Muscle layer of duodenum (tissue), 2 donors: ENCODE measurements at regions not wholly inside any gene's neighbourhood (a gene's known extent, or its start where the extent isn't known, plus 50 kb on each side); places are given as distances from the start of the nearest gene placed in this dataset.

ENCODE experiments used
- H3K27ac ChIP-seq: one replicate; pipeline ENCODE4 v1.7.0; 2013; ENCODE audit warnings: mild to moderate bottlenecking, low read length
- H3K27me3 ChIP-seq: one replicate; pipeline ENCODE4 v1.7.0; 2013; ENCODE audit warnings: low read depth, mild to moderate bottlenecking, control low read depth, low read length
- H3K36me3 ChIP-seq, 2 donors: one replicate each; pipeline ENCODE4 v1.7.0; 2013; ENCODE audit warnings: low read length in 2 of 2, control low read depth in 1 of 2, mild to moderate bottlenecking in 1 of 2; ENCODE audit not compliant: insufficient read depth in 2 of 2, control insufficient read depth in 1 of 2
- H3K4me1 ChIP-seq, 2 donors: one replicate each; pipeline ENCODE4 v1.7.0; 2013; ENCODE audit warnings: low read length in 2 of 2, mild to moderate bottlenecking in 2 of 2, control low read depth in 1 of 2, moderate library complexity in 1 of 2; ENCODE audit not compliant: insufficient read depth in 2 of 2, control insufficient read depth in 1 of 2
- H3K4me3 ChIP-seq, 2 donors: one replicate each; pipeline ENCODE4 v1.7.0; 2013; ENCODE audit warnings: low read length in 2 of 2, low read depth in 1 of 2, mild to moderate bottlenecking in 1 of 2
- H3K9me3 ChIP-seq, 2 donors: one replicate each; pipeline ENCODE4 v1.7.0; 2013; ENCODE audit warnings: low read length in 2 of 2, control low read depth in 1 of 2, mild to moderate bottlenecking in 1 of 2; ENCODE audit not compliant: control insufficient read depth in 1 of 2
- donor health status: healthy.

DNA sequence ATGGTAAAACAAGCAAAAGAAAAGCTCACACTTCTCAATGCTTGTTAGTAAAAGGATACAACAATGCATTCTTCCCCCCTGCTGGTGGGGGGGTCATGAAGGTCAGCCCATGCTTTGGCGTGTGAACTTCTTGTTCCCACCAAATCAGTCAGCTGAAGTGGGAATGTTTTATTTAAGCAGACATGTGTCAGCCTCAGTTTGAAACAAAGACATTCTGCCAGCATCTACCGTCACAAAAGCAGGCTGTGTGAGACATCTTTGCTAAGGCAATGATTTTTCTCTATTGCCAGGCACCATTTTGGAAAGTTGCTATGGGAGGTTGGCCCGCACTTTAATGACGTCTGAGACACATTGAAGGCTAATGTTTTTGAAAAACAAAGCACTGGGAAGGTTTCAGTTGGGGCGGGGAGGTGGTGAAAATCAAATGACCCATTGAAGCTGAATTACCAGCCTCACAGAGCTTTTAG, 206.6 kb downstream of the TLE3 start:
- no peaks in the 10 kb centered on the region for H3K9me3 ChIP-seq
- no peak overlapping the region for H3K4me3 ChIP-seq
- H3K27me3 ChIP-seq = no peaks in the 10 kb centered on the region
- H3K4me1 ChIP-seq = no peaks in the 10 kb centered on the region
- no peaks in the 10 kb centered on the region for H3K36me3 ChIP-seq
- no peak overlapping the region for H3K27ac ChIP-seq

- Histone ChIP-seq H3K27me3 (no peaks in the 10 kb centered on the region), H3K4me1 (no peaks in the 10 kb centered on the region), H3K4me3 (no peak overlapping the region), H3K36me3 (no peaks in the 10 kb centered on the region), H3K9me3 (no peaks in the 10 kb centered on the region), H3K27ac (no peak overlapping the region)
These were observed 206.1 kb downstream of the TLE3 start for GRCh38 chr15:69891606-69892005.

DNA sequence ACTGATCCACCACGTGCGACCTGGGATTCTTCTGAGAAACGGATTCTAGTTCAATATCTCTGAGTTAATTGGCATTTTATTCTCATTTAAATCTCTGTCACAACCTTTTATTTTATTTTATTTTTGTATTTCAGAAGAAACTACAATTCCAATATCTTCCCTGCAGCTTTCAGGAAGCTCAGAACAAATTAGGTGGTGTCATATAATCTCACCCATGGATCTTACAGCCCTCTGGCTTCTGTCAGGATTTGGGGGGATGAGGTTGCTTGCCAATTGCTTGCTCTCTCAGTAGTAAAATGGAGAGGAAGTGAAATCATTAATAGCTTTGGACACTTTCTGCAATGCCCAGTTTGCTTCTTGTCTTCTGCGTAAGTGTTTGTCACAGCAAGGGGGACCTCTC, 205.4 kb downstream of the TLE3 start:
- Histone ChIP-seq H3K4me1 (no peaks in the 10 kb centered on the region), H3K9me3 (no peaks in the 10 kb centered on the region), H3K4me3 (no peak overlapping the region), H3K27me3 (no peaks in the 10 kb centered on the region), H3K36me3 (no peaks in the 10 kb centered on the region), H3K27ac (no peak overlapping the region)

DNA sequence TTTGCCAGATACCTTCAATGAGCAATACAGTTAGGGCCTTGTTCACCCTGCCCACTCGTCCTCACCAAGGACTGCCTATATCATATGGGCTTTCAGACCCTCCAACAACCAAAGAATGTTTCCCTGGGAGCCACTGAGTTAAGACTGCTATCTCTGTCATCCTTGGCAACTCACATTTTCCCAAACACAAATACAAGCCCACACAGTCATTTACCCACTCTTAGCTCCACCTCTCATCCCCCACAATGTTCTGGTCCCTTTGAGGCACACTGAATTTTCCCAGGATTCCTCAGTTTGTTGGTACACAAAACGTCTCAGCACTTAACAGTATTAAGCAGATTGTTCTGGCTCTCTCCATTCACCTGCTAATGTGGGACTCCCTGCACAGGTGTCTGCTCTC, 204.6 kb downstream of the TLE3 start:
- H3K4me1 ChIP-seq = no peaks in the 10 kb centered on the region
- no peaks in the 10 kb centered on the region for H3K27me3 ChIP-seq
- H3K9me3 ChIP-seq = no peaks in the 10 kb centered on the region
- H3K36me3 ChIP-seq = no peaks in the 10 kb centered on the region
- no peak overlapping the region for H3K27ac ChIP-seq
- H3K4me3 ChIP-seq = no peak overlapping the region

- Histone ChIP-seq H3K27ac (no peak overlapping the region), H3K9me3 (no peaks in the 10 kb centered on the region)
These were observed 203.9 kb downstream of the TLE3 start for GRCh38 chr15:69893863-69894262.

GRCh38 chr15:69895202-69895601, 202.5 kb downstream of the TLE3 start:
- Histone ChIP-seq H3K27ac (no peak overlapping the region), H3K4me3 (no peak overlapping the region), H3K36me3 (no peaks in the 10 kb centered on the region), H3K9me3 (no peaks in the 10 kb centered on the region), H3K27me3 (no peaks in the 10 kb centered on the region), H3K4me1 (no peaks in the 10 kb centered on the region)

More at GRCh38 chr15:69893863-69894262, 203.9 kb downstream of the TLE3 start:
- no peaks in the 10 kb centered on the region for H3K27me3 ChIP-seq
- no peaks in the 10 kb centered on the region for H3K4me1 ChIP-seq
- no peak overlapping the region for H3K4me3 ChIP-seq
- no peaks in the 10 kb centered on the region for H3K36me3 ChIP-seq

DNA sequence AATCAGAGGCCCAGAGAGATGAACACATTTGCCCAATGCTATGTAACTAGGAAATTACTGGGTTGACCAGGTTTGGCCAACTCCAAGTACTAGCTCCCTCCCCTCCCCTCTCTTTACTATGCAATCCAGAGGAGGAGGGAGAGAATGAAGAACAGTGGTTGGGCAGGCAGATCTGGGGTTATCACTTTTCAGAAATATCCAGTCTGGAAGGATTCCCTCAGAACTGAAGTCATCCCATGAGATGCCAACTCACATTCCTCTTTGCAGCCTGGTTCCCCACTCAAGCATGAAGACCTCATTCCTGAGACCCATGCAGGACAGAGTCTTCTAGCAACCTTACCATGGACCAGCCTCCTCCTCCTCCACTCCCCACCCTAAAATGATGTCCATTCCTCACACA, 201.1 kb downstream of the TLE3 start:
- no peaks in the 10 kb centered on the region for H3K9me3 ChIP-seq
- H3K27ac ChIP-seq = no peak overlapping the region
- no peak overlapping the region for H3K4me3 ChIP-seq
- H3K36me3 ChIP-seq = no peaks in the 10 kb centered on the region
- H3K27me3 ChIP-seq = no peaks in the 10 kb centered on the region
- H3K4me1 ChIP-seq = no peaks in the 10 kb centered on the region

GRCh38 chr15:69897061-69897460, 200.7 kb downstream of the TLE3 start:
- no peaks in the 10 kb centered on the region for H3K4me1 ChIP-seq
- no peaks in the 10 kb centered on the region for H3K9me3 ChIP-seq
- no peak overlapping the region for H3K4me3 ChIP-seq
- H3K36me3 ChIP-seq = no peaks in the 10 kb centered on the region
- no peak overlapping the region for H3K27ac ChIP-seq
- H3K27me3 ChIP-seq = no peaks in the 10 kb centered on the region

GRCh38 chr15:69897471-69898237, 200.1 kb downstream of the TLE3 start:
- H3K9me3 ChIP-seq = no peaks in the 10 kb centered on the region
- no peak overlapping the region for H3K4me3 ChIP-seq

DNA sequence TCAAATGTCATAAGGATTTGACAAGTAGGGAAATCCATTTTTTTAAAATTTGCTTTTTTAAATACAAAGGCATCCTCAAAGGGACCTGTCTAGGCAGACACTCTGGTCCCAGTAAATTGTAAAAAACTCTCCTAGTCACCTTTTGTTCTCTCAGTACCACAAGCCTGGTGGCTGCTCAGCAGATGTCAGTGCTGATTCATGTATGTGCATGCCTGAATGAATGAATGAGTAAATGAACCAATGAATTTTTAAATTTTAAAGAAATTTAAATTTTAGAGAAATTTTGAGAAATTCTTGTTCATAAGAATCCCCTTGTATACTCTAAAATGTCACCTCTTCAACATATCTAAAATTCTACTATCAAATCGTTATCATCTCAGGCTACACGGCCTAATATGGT, 199.5 kb downstream of the TLE3 start:
- Histone ChIP-seq H3K4me3 (no peak overlapping the region), H3K27me3 (no peaks in the 10 kb centered on the region), H3K4me1 (no peaks in the 10 kb centered on the region), H3K9me3 (no peaks in the 10 kb centered on the region), H3K36me3 (no peaks in the 10 kb centered on the region), H3K27ac (no peak overlapping the region)

More at GRCh38 chr15:69897471-69898237, 200.1 kb downstream of the TLE3 start:
- Histone ChIP-seq H3K4me1 (no peaks in the 10 kb centered on the region), H3K36me3 (no peaks in the 10 kb centered on the region), H3K27ac (no peak overlapping the region), H3K27me3 (no peaks in the 10 kb centered on the region)

DNA sequence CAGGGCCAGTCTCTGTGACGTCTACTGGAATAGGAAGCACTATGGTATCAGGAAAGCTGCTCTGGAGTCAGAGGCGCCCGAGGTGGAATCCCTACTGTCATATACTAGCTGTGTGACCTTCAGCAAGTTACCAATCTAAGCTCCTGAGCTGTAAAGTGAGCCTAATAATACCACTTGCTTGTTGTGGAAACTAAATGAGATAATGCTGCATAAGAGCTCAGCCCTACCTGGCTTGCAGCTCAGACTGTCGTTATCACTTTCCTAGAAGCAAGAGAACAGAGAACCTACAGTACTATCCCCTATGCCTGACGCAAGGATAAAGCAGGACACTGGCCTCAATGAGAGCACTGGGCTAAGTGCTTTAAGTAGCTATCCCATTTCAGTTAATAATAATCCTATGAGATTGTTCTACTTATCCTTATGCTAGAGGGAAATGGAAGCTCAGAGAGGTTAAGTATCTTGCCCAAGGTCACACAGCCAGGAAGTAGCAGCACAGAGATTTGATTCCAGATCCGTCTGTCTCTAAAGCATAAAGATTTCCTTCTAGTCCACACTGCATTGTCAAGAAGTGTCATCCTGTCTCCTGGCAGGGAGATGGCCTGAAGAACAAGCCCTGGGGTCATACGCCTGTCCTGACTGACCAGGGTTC, 195.2 kb downstream of the TLE3 start:
- Histone ChIP-seq H3K4me1 (no peaks in the 10 kb centered on the region), H3K27me3 (no peaks in the 10 kb centered on the region), H3K27ac (no peak overlapping the region), H3K36me3 (no peaks in the 10 kb centered on the region), H3K4me3 (no peak overlapping the region), H3K9me3 (no peaks in the 10 kb centered on the region)
